HCT116 (cell line): ENCODE measurements at regions not wholly inside any gene's neighbourhood (a gene's known extent, or its start where the extent isn't known, plus 50 kb on each side); places are given as distances from the start of the nearest gene placed in this dataset.

Source experiments
- ATAC-seq: fragments of 200-7000 bp; cut with Tn5 transposase; 2 replicates; pipeline ENCODE4 v1.9.1; 2020; ENCODE audit warnings: mild to moderate bottlenecking, moderate library complexity
- BruUV-seq: library from RNA; stranded (reverse); fragments of 400-500 nt; replicated peaks from 2 replicates; lab custom pipeline; 2021; lab: Mats Ljungman, UMichigan
- CTCF ChIA-PET: fragments of 300-600 bp; sonication (Branson Sonifier 250); formaldehyde crosslinking; loops from one replicate; lab custom pipeline; 2021; ENCODE audit warnings: antibody characterized with exemption; lab: Charles Lee
- POLR2A ChIA-PET: fragments of 300-600, 350-600 bp; sonication (Branson Sonifier 250); formaldehyde crosslinking; loops from one replicate; lab custom pipeline; 2021; ENCODE audit warnings: antibody characterized with exemption; lab: Charles Lee
- RAD21 ChIA-PET, 2 experiments: fragments of 300-600 bp; sonication (Branson Sonifier 250); formaldehyde crosslinking; loops; one replicate each; lab custom pipeline; 2023; ENCODE audit warnings: low total read pairs in 2 of 2; ENCODE audit not compliant: uncharacterized antibody in 2 of 2, unreplicated experiment in 2 of 2, low non-redundant PET in 1 of 2; lab: Charles Lee
- DNase-seq: peaks from one replicate; pipeline ENCODE4 v3.0.0-alpha.2; 2010; ENCODE audit warnings: low read depth, low spot score
- H2AFZ ChIP-seq: fragments of 200-600 bp; shearing (Covaris generic), sonication (generic); 2 replicates; pipeline ENCODE4 v1.6.1; 2017; ENCODE audit warnings: low read depth, mixed run types, mixed read lengths, antibody characterized with exemption, low read length; ENCODE audit not compliant: poor library complexity, severe bottlenecking
- H3K27ac ChIP-seq: 2 replicates; pipeline ENCODE4 v1.5.1; 2012; ENCODE audit warnings: low read depth, low read length
- H3K27me3 ChIP-seq: fragments of 200-600 bp; sonication (generic); 2 replicates; pipeline ENCODE4 v1.6.1; 2016; ENCODE audit warnings: mixed run types, low read length, mixed read lengths; ENCODE audit not compliant: insufficient read depth
- H3K36me3 ChIP-seq, 2 experiments: fragments of 200-500 bp in 1 of 2; fragments of 200-600 bp in 1 of 2; sonication (Bioruptor generic) in 1 of 2; sonication (generic) in 1 of 2; 2 replicates each; pipeline versions ENCODE4 v1.5.1 to v1.6.1; 2014 to 2016; ENCODE audit warnings: low read length in 2 of 2, inconsistent platforms in 1 of 2, mixed read lengths in 1 of 2, mixed run types in 1 of 2; ENCODE audit not compliant: insufficient read depth in 2 of 2, control insufficient read depth in 1 of 2
- H3K4me1 ChIP-seq, 2 experiments: fragments of 200-600 bp in 1 of 2; sonication (generic) in 1 of 2; 2 replicates each; pipeline versions ENCODE4 v1.5.1 to v1.6.1; 2012 to 2017; ENCODE audit warnings: low read length in 2 of 2, inconsistent platforms in 1 of 2, mild to moderate bottlenecking in 1 of 2, mixed read lengths in 1 of 2, mixed run types in 1 of 2, moderate library complexity in 1 of 2; ENCODE audit not compliant: insufficient read depth in 2 of 2, control insufficient read depth in 1 of 2
- H3K4me2 ChIP-seq: fragments of 200-600 bp; sonication (generic); 2 replicates; pipeline ENCODE4 v1.6.1; 2017; ENCODE audit warnings: mixed run types, low read length, mixed read lengths
- H3K4me3 ChIP-seq, 2 experiments: fragments of 200-600 bp in 1 of 2; sonication (generic) in 1 of 2; replicated peaks in 1 of 2; 2 replicates each; pipeline ENCODE4 v1.5.1; 2011 to 2016; ENCODE audit warnings: low read length in 2 of 2, control low read depth in 1 of 2, low read depth in 1 of 2, mild to moderate bottlenecking in 1 of 2, mixed read lengths in 1 of 2, mixed run types in 1 of 2
- H3K79me2 ChIP-seq: fragments of 200-600 bp; sonication (generic); 2 replicates; pipeline ENCODE4 v1.6.1; 2017; ENCODE audit warnings: mild to moderate bottlenecking, mixed run types, low read length, moderate library complexity, mixed read lengths; ENCODE audit not compliant: insufficient read depth
- H3K9ac ChIP-seq: fragments of 200-600 bp; sonication (generic); 2 replicates; pipeline ENCODE4 v1.6.1; 2016; ENCODE audit warnings: low read length, mixed read lengths
- H3K9me2 ChIP-seq: fragments of 200-600 bp; sonication (generic), shearing (Covaris generic); 2 replicates; pipeline ENCODE4 v1.6.1; 2017; ENCODE audit warnings: mixed run types, mild to moderate bottlenecking, moderate library complexity; ENCODE audit not compliant: insufficient read depth
- H3K9me3 ChIP-seq, 2 experiments: fragments of 200-500 bp in 1 of 2; fragments of 200-600 bp in 1 of 2; sonication (Bioruptor generic) in 1 of 2; sonication (generic) in 1 of 2; 2 replicates each; pipeline ENCODE4 v1.6.1; 2014 to 2017; ENCODE audit warnings: low read length in 2 of 2, mixed read lengths in 2 of 2, inconsistent platforms in 1 of 2, low read depth in 1 of 2, mild to moderate bottlenecking in 1 of 2, mixed run types in 1 of 2, moderate library complexity in 1 of 2; ENCODE audit not compliant: control insufficient read depth in 1 of 2, insufficient read depth in 1 of 2
- H4K20me1 ChIP-seq: fragments of 200-600 bp; sonication (generic), shearing (Covaris generic); 2 replicates; pipeline ENCODE4 v1.6.1; 2017; ENCODE audit warnings: mixed run types, mild to moderate bottlenecking, moderate library complexity; ENCODE audit not compliant: insufficient read depth
- CEBPB ChIP-seq: IDR thresholded peaks from 2 replicates; pipeline ENCODE4 v1.6.1; 2012; ENCODE audit warnings: low read depth
- EGR1 ChIP-seq: IDR thresholded peaks from 2 replicates; pipeline ENCODE4 v1.6.1; 2012; ENCODE audit warnings: low read depth
- EZH2 ChIP-seq: fragments of 200-600 bp; sonication (generic); IDR thresholded peaks from 2 replicates; pipeline ENCODE4 v1.6.1; 2017; ENCODE audit warnings: antibody characterized with exemption, mixed run types
- FOSL1 ChIP-seq: IDR thresholded peaks from 2 replicates; pipeline ENCODE4 v1.6.1; 2012; ENCODE audit warnings: low read depth
- POLR2AphosphoS5 ChIP-seq: IDR thresholded peaks from 2 replicates; pipeline ENCODE4 v1.6.1; 2011; ENCODE audit warnings: mild to moderate bottlenecking, low read depth, low read length, moderate library complexity
- RAD21 ChIP-seq: IDR thresholded peaks from 2 replicates; pipeline ENCODE4 v1.6.1; 2012; ENCODE audit warnings: low read depth, mild to moderate bottlenecking
- SIN3A ChIP-seq: IDR thresholded peaks from 2 replicates; pipeline ENCODE4 v1.6.1; 2012; ENCODE audit warnings: low read depth
- SRF ChIP-seq: IDR thresholded peaks from 2 replicates; pipeline ENCODE4 v1.6.1; 2012; ENCODE audit warnings: low read depth
- TCF7L2 ChIP-seq: IDR thresholded peaks from 2 replicates; pipeline ENCODE4 v1.7.0; 2011; ENCODE audit warnings: borderline replicate concordance, inconsistent platforms; ENCODE audit not compliant: insufficient read depth, insufficient read length; ENCODE audit errors: extremely low read depth
- YY1 ChIP-seq: IDR thresholded peaks from 2 replicates; pipeline ENCODE4 v1.6.1; 2011; ENCODE audit warnings: low read length, low read depth, moderate library complexity, mild to moderate bottlenecking; ENCODE audit not compliant: insufficient replicate concordance; ENCODE audit errors: extremely low read depth
- intact Hi-C: fragments of 100-400 bp; cut with micrococcal nuclease; formaldehyde crosslinking; loops from 2 replicates; pipeline ENCODE4 v1.10.0; 2022
- TF ChIP-seq, protein P1 (sequence below), 3 experiments: fragments of 200-600 bp in 1 of 3; sonication (generic) in 1 of 3; IDR thresholded peaks in 2 of 3; conservative IDR thresholded peaks in 1 of 3; 2 replicates each; pipeline ENCODE4 v1.5.1; 2012 to 2017; ENCODE audit warnings: low read depth in 2 of 3, low read length in 2 of 3, antibody characterized with exemption in 1 of 3, borderline replicate concordance in 1 of 3, control low read depth in 1 of 3, mild to moderate bottlenecking in 1 of 3, mixed read lengths in 1 of 3, mixed run types in 1 of 3, moderate library complexity in 1 of 3; ENCODE audit not compliant: insufficient read depth in 1 of 3
- TF ChIP-seq, protein P2 (sequence below): IDR thresholded peaks from 2 replicates; pipeline ENCODE4 v1.6.1; 2012; ENCODE audit warnings: low read depth

DNA sequence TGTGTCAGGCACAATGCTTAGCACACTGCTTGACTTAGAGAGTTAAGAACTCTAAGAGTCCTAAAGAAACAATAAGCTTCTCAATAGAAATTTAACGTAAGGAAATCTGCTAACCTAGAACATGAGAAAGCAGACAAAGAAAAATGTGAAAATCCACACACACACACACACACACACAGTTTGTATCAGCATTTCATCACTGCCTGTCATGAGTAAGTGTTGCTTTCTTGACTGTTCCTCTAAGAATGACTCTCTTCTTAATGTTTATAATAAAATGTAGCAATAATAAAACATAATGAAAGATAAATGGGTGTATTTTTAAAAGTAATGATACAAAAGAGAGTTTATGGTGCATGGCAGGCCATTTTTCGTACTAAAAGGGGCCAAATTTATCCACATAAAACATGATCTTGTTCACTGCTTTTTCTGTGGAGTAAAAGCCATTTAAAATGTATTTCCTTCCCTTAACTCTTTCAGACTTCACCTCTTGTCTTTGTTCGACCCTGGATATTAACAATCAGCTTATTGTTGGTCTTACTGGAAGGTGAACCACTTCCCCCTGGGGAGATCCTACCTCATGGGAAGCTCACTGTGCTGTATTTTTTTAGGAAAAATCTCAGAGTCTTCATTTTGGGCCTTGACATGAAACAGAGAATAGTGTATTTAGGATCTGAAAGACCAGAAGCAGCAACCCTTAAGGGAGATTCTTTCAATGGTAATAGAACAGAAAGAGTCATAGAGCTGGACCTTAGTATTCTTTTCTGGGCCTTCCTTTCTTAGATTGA is 107.3 kb upstream of the ANKRD55 start:
- no peak overlapping the region for H3K9ac ChIP-seq
- no peak overlapping the region for H3K4me3 ChIP-seq
- intact Hi-C loops = no loop called here
- H3K4me1 ChIP-seq = no peaks in the 10 kb centered on the region
- CTCF ChIA-PET = no interaction called here
- ATAC-seq = no peak
- H3K27ac ChIP-seq = no peak overlapping the region
- H3K4me2 ChIP-seq = no peak overlapping the region
- RAD21 ChIA-PET = no interaction called here
- no peaks in the 10 kb centered on the region for H4K20me1 ChIP-seq
- BruUV-seq = no TSS peak
- no peaks in the 10 kb centered on the region for H3K79me2 ChIP-seq
- POLR2A ChIA-PET = no interaction called here
- H2AFZ ChIP-seq = no peak overlapping the region
- TF ChIP-seq EZH2 (no peak), YY1 (no peak), CEBPB (no peak), EGR1 (no peak), SRF (no peak), RAD21 (no peak), FOSL1 (no peak), TCF7L2 (no peak), SIN3A (no peak), POLR2AphosphoS5 (no peak)
- TF ChIP-seq, protein P1, sequence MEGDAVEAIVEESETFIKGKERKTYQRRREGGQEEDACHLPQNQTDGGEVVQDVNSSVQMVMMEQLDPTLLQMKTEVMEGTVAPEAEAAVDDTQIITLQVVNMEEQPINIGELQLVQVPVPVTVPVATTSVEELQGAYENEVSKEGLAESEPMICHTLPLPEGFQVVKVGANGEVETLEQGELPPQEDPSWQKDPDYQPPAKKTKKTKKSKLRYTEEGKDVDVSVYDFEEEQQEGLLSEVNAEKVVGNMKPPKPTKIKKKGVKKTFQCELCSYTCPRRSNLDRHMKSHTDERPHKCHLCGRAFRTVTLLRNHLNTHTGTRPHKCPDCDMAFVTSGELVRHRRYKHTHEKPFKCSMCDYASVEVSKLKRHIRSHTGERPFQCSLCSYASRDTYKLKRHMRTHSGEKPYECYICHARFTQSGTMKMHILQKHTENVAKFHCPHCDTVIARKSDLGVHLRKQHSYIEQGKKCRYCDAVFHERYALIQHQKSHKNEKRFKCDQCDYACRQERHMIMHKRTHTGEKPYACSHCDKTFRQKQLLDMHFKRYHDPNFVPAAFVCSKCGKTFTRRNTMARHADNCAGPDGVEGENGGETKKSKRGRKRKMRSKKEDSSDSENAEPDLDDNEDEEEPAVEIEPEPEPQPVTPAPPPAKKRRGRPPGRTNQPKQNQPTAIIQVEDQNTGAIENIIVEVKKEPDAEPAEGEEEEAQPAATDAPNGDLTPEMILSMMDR (IDR thresholded peaks at IDR 0.05 in 2 of 3, conservative IDR thresholded peaks at IDR 0.05 in 1 of 3; ENCODE audit: borderline replicate concordance in 1 of 3, insufficient read depth in 1 of 3, low read depth in 2 of 3, low read length in 2 of 3) = no peak
- TF ChIP-seq, protein P2, sequence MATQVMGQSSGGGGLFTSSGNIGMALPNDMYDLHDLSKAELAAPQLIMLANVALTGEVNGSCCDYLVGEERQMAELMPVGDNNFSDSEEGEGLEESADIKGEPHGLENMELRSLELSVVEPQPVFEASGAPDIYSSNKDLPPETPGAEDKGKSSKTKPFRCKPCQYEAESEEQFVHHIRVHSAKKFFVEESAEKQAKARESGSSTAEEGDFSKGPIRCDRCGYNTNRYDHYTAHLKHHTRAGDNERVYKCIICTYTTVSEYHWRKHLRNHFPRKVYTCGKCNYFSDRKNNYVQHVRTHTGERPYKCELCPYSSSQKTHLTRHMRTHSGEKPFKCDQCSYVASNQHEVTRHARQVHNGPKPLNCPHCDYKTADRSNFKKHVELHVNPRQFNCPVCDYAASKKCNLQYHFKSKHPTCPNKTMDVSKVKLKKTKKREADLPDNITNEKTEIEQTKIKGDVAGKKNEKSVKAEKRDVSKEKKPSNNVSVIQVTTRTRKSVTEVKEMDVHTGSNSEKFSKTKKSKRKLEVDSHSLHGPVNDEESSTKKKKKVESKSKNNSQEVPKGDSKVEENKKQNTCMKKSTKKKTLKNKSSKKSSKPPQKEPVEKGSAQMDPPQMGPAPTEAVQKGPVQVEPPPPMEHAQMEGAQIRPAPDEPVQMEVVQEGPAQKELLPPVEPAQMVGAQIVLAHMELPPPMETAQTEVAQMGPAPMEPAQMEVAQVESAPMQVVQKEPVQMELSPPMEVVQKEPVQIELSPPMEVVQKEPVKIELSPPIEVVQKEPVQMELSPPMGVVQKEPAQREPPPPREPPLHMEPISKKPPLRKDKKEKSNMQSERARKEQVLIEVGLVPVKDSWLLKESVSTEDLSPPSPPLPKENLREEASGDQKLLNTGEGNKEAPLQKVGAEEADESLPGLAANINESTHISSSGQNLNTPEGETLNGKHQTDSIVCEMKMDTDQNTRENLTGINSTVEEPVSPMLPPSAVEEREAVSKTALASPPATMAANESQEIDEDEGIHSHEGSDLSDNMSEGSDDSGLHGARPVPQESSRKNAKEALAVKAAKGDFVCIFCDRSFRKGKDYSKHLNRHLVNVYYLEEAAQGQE = no peak
- TF ChIP-seq, all 23 proteins: peak for 0
- Histone ChIP-seq H3K36me3 (no peaks in the 10 kb centered on the region), H3K9me2 (no peaks in the 10 kb centered on the region), H3K27me3 (no peaks in the 10 kb centered on the region), H3K9me3 (no peaks in the 10 kb centered on the region; a peak in 2 of 4 replicates)
- no peak for DNase-seq
